PFSK-1 (cell line): ENCODE measurements at regions not wholly inside any gene's neighbourhood (a gene's known extent, or its start where the extent isn't known, plus 50 kb on each side); places are given as distances from the start of the nearest gene placed in this dataset.

Experiments used
- POLR2AphosphoS5 ChIP-seq: IDR thresholded peaks from 2 replicates; pipeline ENCODE4 v1.6.1; 2012; ENCODE audit warnings: low read depth, mild to moderate bottlenecking, control low read depth, low read length, moderate library complexity
- REST ChIP-seq, 2 experiments: IDR thresholded peaks; 2 replicates each; pipeline versions ENCODE4 v1.6.1 to v1.8.0; 2011 to 2012; ENCODE audit warnings: low read depth in 2 of 2, low read length in 2 of 2, control low read depth in 1 of 2, inconsistent platforms in 1 of 2, mild to moderate bottlenecking in 1 of 2, moderate library complexity in 1 of 2; ENCODE audit not compliant: insufficient read depth in 1 of 2
- SIN3A ChIP-seq: IDR thresholded peaks from 2 replicates; pipeline ENCODE4 v1.6.1; 2012; ENCODE audit warnings: mild to moderate bottlenecking, low read length, moderate library complexity, borderline replicate concordance; ENCODE audit not compliant: insufficient read depth
- TAF1 ChIP-seq: IDR thresholded peaks from 2 replicates; pipeline ENCODE4 v1.6.1; 2012; ENCODE audit warnings: low read length, control low read depth, borderline replicate concordance; ENCODE audit not compliant: insufficient read depth

- TF ChIP-seq POLR2AphosphoS5 (no peak), TAF1 (no peak), REST (IDR thresholded peaks at IDR 0.05; ENCODE audit: insufficient read depth in 1 of 2, low read depth in 2 of 2, low read length in 2 of 2) (no peak), SIN3A (no peak)
Measured at GRCh38 chr5:173757403-173758209, 130.5 kb upstream of the CPEB4 start.
